AG08395 (cell line): ENCODE measurements at regions not wholly inside any gene's neighbourhood (a gene's known extent, or its start where the extent isn't known, plus 50 kb on each side); places are given as distances from the start of the nearest gene placed in this dataset.

Experiments used
- DNase-seq: peaks from one replicate; pipeline ENCODE4 v3.0.0; 2012; ENCODE audit warnings: mixed read lengths, low spot score

- no peak for DNase-seq
These were observed 1050.5 kb downstream of the TTLL7 start for GRCh38 chr1:82948386-82948785.

GRCh38 chr1:82947278-82947677 lies 1051.7 kb downstream of the TTLL7 start:
- DNase-seq: peak; percentile 9

GRCh38 chr1:82946096-82946605 lies 1052.8 kb downstream of the TTLL7 start:
- DNase-seq: no peak

- no peak for DNase-seq
These were observed 1054.1 kb downstream of the TTLL7 start for GRCh38 chr1:82944822-82945221.

- no peak for DNase-seq
These were observed 1064.9 kb downstream of the TTLL7 start for GRCh38 chr1:82934074-82934473.

GRCh38 chr1:82932727-82933126 lies 1066.2 kb downstream of the TTLL7 start:
- DNase-seq: no peak

- DNase-seq: no peak
These were observed 1066.7 kb downstream of the TTLL7 start for GRCh38 chr1:82932207-82932606.

- DNase-seq: no peak
These were observed 1067.9 kb downstream of the TTLL7 start for GRCh38 chr1:82931006-82931405.

- DNase-seq: no peak
These were observed 1071.2 kb downstream of the TTLL7 start for GRCh38 chr1:82927753-82928152.

- no peak for DNase-seq
These were observed 1074.3 kb downstream of the TTLL7 start for GRCh38 chr1:82924666-82925065.

GRCh38 chr1:82923931-82924330 lies 1075.0 kb downstream of the TTLL7 start:
- DNase-seq: no peak

- DNase-seq: no peak
These were observed 1077.2 kb downstream of the TTLL7 start for GRCh38 chr1:82921759-82922158.

- no peak for DNase-seq
These were observed 1078.3 kb downstream of the TTLL7 start for GRCh38 chr1:82920418-82921248.

GRCh38 chr1:82919837-82920236 lies 1079.1 kb downstream of the TTLL7 start:
- no peak for DNase-seq

- DNase-seq: no peak
These were observed 1091.6 kb downstream of the TTLL7 start for GRCh38 chr1:82907313-82907712.

- no peak for DNase-seq
These were observed 1095.3 kb downstream of the TTLL7 start for GRCh38 chr1:82903626-82904025.

- DNase-seq: no peak
These were observed 1097.4 kb downstream of the TTLL7 start for GRCh38 chr1:82901561-82901960.

GRCh38 chr1:82901118-82901517 lies 1097.8 kb downstream of the TTLL7 start:
- DNase-seq: no peak

GRCh38 chr1:82899017-82899416 lies 1098.3 kb downstream of the ADGRL2 start:
- DNase-seq: no peak

GRCh38 chr1:82897549-82897948 lies 1096.8 kb downstream of the ADGRL2 start:
- no peak for DNase-seq

- no peak for DNase-seq
These were observed 1095.3 kb downstream of the ADGRL2 start for GRCh38 chr1:82896036-82896435.

GRCh38 chr1:82894635-82895034 lies 1093.9 kb downstream of the ADGRL2 start:
- DNase-seq: no peak

GRCh38 chr1:82893712-82894470 lies 1093.2 kb downstream of the ADGRL2 start:
- no peak for DNase-seq
